GM18873 (cell line): ENCODE measurements at regions not wholly inside any gene's neighbourhood (a gene's known extent, or its start where the extent isn't known, plus 50 kb on each side); places are given as distances from the start of the nearest gene placed in this dataset.
"Not testable (repeated sequence)": the region's sequence is repeated elsewhere in the genome, so short reads cannot be mapped to it uniquely, and the experiment has no call there.

Source experiments
- ATAC-seq: cut with Tn5 transposase; IDR thresholded peaks from one replicate; pipeline ENCODE4 v1.9.1; 2021; ENCODE audit warnings: mild to moderate bottlenecking, moderate library complexity, moderate number of reproducible peaks; ENCODE audit not compliant: unreplicated experiment, low FRiP score

DNA sequence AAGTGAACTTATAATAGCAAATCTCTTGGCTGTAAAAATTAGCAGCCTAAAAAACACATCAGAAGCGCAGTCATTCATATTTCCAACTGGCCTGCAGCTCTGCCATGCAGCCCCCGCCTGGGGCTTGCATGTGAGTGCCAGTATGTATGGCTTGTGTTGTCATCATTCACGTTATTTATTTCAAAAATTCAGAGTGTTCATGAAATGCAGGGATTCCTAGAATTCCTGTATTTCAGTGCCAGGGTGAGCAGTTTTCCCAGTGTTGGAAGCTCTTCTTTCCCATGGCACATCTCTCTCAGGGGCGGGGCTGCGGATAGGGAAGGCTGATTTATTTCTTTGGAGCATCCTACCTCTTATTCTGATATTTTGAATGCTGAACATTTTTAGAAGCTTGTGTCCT lies 234.6 kb downstream of the FGF9 start:
- no peak for ATAC-seq

DNA sequence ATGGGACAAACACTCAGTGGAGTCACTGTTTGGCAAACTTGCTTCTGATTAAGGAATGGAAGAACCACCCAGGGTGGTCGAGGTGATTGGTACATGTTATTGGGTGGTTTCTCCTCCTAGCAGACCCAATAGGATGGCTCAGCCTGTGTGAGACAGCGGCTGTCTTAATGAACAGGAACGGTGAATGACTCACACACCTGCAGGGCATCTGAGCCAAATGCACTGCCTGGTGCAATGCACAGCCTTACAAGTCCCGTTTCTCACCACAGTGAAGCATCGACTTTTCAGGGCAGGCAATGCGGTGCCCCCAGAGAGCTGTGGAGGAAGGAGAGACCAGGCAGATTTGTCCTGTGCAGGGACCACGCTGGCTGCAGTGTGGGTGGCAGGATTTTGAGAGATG lies 238.5 kb downstream of the FGF9 start:
- ATAC-seq = no peak

DNA sequence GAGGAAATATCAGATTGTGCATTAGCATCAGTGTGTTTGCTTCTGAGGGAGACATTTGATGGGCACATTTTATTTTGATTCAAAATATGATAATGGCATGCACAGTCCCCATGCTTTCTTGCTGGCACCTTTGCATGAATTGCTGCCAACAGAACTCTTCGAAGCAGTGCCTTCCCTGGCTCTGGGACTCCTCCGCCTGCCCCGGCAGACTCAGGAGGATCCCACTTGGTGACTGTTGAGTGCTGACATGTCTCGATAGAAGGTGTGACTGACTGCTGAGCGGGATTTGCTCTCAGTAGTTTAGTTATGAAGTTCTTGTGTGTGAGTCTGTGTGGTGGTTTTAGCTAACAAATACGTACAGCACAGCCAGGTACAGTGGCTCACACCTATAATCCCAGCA lies 239.7 kb downstream of the FGF9 start:
- ATAC-seq = no peak

DNA sequence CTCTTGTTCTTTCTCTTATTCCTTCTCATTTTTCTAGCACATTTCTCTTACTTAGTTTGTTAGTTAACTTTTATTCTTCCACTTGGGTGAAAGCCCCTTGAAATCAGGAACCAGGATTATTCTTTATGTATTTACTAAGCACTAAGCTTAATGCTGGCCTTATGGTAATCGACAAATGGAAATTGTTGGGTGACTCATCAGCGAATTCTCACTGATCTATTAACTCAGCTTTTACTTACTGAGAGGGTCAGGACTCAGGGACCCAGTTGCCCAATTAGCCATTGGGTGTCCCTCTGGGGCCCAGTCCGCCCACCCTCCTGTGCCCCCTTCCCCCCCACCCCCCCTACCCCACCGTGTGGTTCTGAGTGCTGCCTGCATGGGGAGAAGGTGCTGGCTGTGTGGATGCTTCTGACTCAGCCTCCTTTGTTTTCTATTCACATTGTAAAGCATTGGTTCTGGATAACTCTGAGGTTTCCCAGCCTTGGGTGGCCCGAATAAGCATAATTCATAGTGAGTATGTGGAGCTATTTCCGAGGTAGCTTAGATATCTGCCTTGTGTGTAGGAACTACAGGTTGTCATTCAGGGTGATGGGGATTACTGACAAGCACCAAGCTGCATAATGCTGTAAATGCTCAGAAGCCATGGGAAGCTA lies 240.9 kb downstream of the FGF9 start:
- no peak for ATAC-seq

DNA sequence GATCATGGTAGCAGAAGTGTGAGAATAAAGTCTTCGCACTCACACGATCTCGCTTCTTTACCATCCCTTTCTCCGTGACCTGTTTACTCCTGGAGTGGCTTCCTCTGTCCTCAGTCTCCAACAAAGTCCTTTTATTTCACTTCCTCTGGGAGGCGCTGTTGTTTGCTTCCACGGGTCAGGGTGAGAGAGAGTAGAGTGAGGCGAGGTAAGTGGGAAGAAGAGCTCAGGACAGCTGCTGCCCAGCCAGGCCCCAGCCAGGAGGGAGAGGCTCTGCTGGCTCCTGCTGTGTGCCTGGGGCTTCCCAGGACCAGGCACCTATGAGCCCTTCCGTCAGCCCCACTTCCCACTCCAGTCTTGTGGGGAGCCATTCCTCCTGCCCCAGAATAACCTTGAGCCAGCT lies 242.1 kb downstream of the FGF9 start:
- ATAC-seq = no peak

DNA sequence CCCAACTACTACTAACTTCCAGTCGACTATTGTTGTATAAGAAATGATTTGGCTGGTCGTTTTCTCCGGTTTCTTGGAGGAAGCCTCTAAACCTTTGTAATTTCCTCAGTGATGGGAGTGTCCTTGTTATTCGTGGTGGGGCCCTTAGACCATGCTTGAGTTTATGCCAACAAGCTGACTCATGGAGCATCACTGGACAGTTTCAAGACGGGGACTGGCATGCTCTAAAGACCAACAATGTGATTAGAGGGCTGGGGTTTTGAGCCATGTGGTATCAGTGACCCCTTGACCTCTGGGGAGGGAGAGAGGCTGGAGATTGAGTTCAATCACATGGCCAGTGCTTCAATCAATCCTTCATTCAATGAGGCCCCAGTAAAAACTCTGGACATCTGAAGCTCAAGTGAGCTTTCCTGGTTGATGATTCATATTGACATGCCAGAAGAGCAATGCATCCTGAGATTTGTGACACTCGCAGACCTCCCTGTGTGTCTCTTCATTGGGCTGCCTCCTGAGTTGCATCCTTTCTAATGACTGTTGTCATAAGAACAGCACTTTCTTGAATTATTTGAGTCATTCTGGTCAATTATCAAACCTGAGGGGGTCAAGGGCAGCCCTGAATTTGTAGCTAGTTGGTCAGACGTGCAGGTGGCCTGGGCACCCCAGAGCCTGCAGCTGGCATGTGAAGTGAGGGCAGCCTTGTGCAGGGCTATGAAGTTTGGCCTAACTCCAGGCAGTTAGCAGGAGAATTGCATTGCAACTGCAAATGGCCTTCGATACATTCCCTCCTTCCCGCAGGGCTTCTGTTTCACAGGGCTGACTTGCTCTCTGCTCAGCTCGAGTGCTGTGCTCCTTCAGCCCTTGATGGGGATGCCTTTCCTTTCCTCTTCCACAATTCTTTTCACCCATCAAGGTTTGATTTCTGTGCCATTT lies 246.5 kb downstream of the FGF9 start:
- ATAC-seq = no peak

DNA sequence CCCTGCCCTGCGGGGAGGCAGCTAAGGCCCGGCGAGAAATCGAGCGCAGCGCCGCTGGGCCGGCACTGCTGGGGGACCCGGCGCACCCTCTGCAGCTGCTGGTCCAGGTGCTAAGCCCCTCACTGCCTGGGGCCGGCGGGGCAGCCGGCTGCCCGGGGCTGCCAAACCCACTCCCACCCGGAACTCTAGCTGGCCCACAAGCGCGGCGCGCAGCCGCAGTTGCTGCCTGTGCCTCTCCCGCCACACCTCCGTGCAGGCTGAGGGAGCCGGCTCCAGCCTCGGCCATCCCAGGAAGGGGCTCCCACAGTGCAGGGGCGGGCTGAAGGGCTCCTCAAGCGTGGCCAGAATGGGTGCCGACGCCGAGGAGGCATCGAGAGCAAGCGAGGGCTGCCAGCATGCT lies 249.9 kb downstream of the FGF9 start:
- not testable (repeated sequence) for ATAC-seq

DNA sequence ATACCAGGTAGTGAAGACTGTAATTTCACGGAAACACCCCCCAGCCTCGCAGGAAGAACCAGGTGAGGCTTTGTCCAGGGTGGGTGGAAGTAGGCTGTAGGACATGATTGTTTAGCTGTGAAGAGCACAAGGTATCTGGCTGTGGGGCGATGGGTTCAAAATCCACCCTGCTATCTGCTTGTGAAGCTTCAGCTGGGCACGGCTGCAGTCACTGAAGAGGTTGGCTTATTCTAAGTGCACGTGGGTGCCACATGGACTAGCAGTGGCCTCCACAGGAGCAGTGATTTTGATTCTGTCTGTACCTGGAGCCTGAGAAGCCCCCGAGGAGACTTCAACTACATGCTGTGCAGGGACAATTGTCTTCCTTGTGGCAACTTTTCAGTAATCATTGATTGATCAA lies 254.1 kb downstream of the FGF9 start:
- no peak for ATAC-seq

DNA sequence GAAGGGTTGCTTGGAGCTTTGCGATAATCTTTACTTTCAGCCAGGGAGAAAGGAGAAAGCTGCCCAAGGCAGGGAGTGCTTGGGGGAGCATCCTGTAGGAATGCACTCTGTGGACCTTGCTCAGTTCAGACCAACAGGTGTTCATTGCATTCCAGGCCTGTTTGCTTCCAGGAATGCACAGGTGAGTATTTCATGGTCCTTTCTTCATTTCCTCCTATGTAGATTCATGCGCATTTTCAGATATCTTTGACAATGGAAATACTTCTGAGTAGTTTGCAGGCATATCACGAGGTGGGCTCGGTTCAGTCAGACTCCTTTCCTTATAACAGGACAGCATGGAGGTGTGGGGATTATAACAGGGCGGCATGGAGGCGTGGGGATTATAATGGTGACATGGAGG lies 254.8 kb downstream of the FGF9 start:
- ATAC-seq = no peak

DNA sequence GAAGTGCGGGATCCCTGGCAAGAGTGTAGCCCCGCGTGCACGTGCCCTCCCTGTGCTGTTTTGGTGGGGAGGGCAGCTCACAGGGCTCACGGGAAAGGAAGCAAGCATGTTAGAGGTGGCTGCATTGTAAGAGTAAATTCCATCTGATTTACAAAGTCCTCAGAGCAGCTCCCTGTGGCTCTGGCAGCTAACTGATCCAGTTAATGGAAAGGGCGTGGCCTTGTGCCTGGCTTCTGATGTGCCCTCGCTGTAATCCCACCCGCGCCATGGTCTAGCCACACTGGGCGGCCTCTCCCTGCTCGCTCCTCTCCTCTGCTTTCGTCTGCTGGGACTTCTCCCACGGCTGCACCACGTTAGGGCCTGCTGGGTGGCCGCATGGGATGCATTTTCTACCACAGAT lies 258.5 kb downstream of the FGF9 start:
- ATAC-seq = no peak

DNA sequence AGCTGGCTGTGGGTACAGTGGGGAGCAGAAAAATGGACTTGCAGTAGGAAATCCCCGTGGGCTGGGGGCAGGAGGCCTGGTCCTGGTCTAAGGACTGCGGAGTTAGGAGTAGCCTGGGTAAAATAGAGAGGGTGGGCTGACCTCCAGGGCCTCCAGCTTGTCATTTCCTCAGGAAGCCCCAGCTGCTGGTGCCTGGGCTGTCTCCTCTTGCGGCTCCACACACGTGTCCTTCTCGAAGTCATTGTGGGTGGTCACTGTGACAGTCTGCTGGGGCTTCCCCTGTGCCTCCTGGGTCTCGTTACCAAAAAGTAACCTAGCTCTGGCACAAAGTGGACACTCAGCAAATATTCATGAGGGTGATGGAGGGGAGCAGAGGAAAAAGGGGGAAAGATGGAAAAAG lies 259.7 kb downstream of the FGF9 start:
- no peak for ATAC-seq

DNA sequence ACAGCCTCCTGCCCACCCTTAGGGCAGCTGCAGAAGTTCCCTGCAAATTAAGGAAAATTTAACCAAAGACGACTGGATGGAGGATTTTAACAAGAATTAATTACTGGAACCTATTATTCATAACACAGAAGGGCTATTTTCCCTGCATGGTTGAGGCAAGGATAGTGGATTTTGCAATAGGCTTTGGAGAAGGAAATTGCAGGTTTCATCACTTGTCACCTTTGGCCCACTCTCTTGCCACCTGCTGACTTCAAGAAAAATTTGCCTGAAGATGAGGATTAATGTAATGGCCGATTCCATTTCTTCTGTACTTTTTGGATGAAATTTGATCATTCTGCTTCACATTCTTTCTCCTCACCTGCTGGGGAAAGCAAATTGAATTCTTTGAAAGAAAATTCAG lies 261.7 kb downstream of the FGF9 start:
- no peak for ATAC-seq

DNA sequence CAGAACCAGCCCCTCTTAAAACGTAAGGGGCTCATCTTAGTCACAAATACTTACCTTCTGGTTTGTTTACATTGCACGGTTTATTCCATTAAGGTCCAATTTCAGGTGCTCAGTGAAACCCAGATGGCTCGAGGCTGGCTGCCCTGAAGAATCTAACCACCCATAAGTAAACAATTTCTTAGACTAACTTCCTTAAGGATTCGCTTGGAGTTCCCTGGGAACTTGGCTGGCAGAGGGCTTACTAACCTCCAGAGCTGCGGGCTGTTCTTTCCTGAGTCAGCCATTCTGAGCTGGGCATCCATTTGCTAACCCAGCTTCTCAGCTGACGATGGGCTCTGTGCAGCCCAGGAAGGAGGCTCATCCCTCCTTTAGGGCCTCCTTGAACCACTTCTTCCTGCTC lies 262.1 kb downstream of the FGF9 start:
- ATAC-seq = no peak

DNA sequence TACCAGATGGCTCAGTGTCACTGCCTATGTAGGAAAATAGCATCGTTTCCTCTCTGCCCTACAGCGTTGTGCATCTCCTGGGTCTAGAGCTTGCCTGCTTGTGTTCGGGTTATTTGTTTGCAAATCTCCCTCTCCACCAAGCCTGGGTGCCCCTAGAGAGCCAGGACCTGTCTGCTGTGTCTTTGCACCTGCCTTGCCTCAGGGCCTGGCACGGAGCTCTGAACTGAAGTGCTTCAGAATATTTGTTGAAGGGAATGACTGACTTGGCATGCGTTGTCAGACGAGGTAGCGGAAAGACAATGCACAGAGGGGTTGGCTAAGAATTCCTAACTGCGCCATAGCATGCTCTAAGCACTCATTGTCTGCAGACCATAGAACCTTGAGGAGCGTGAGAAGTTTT lies 263.4 kb downstream of the FGF9 start:
- ATAC-seq = no peak

DNA sequence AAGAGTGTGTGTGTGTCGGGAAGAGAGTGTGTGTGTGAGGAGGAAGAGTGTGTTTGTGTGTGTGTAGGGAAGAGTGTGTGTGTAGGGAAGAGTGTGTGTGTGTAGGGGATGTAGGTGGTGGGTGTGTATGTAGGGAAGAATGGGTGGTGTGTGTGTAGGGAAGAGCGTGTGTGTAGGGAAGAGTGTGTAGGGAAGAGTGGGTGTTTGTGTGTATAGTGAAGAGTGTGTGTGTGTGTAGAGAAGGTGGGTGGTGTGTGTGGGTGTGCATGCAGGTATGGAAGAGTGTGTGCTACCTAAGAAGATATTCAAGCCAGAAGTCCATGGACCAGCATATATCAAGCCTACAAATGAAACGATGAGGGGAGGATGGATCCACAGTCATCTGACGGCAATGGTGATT lies 265.8 kb downstream of the FGF9 start:
- ATAC-seq = no peak

DNA sequence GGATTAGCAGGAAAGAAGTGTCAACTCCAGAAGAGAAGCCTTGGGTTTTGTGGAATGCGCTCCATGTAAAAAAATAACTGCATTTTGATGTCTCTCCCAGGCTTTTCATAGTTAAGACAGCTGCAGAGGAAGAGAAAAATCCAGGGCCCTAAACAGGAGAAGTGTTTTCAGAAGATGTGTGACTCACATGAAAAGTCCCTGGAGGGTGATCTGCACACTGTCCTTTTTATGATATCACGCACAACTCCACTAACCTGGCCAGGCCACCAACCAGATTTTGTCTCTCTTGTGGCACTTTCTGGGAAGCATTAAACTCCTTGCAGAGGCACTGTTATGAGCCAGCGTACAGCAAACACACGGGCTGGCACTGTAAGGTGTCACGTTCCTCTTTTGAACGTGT lies 267.3 kb downstream of the FGF9 start:
- no peak for ATAC-seq

DNA sequence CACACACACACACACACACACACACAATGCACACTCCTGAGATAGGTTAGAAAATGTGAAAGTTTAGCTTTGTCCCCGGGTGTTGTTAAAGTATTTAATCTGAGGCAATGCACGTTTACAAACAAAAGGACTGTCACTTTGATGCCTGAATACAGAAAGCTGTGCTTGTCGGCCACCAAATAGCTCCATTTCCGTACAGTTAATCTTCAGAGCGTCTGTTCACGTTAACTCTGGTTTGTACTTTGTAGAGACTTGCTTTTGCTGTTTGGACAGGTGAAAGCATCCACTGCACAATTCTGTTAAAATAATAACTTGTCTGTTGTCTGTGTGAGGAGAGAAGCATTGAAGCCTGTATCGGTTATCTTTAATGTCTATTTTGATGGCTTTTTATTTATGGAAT lies 267.8 kb downstream of the FGF9 start:
- no peak for ATAC-seq

DNA sequence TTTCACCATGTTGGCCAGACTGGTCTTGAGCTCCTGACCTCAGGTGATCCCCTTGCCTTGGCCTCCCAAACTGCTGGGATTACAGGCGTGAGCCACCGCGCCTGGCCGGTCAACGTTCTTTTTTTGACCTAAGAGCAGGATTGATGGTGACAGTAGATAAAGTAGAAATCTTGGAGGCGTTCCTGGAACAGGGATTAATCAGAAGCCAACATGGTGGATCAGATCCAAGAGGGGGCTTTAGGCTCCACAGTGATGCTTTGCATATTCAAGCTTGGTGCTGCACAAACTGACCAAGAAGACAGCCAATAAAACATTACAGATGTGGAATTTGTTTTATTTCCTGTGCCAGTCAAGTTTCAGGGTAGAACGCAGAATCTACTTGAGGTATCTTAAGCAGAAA lies 271.2 kb downstream of the FGF9 start:
- ATAC-seq = no peak

DNA sequence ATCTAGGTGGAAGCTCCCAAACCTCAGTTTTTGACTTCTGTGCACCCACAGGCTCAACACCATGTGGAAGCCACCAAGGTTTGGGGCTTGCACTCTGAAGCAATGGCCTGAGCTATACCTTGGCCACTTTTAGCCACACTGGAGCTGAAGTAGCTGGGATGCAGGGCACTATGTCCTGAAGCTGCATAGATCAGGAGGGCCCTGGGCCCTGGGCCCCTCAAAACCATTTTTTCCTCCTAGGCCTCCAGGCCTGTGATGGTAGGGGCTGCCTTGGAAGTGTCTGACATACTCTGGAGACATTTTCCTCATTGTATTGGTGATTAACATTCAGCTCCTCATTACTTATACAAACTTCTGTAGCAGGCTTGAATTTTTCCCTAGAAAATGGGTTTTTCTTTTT lies 273.7 kb downstream of the FGF9 start:
- no peak for ATAC-seq

DNA sequence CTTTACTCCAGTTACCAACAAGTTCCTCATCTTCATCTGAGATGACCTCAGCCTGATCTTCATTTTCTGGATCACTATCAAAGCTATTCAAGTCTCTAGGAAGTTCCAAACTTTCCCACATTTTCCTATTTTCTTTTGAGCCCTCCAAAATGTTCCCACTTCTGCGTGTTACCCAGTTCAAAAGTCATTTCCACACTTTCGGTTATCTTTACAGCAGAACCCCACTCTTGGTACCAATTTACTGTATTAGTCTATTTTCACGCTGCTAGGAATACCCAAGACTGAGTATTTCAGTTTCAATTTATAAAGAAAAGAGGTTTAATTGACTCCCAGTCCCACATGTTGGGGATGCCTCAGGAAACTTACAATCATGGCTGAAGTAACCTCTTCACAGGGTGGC lies 274.3 kb downstream of the FGF9 start:
- ATAC-seq = no peak

DNA sequence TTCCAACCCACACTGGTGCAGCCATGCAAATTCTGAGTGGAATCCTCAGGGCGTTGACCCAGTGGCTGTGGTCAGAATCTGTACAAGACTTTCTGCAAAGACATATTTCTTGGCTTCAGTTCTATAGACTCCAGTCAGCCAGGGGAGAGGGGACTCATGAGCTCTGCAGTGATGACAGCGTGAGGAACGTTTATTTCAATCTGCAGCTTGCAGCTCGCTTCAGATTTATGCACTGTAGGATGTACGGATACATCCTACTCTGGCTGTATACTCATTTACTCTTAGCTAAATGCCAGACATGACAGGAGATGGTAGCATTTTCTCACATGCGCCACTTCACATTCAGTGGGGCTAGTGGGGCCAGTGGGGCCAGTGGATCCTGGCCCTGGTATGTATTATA lies 276.1 kb downstream of the FGF9 start:
- ATAC-seq = no peak
